GM23338 (cell line): ENCODE measurements at regions not wholly inside any gene's neighbourhood (a gene's known extent, or its start where the extent isn't known, plus 50 kb on each side); places are given as distances from the start of the nearest gene placed in this dataset.
A peak's percentile ranks its signal among the peaks of the same experiment; 100 is the strongest.

Experiments
- ATAC-seq: fragments of 200-7000 bp; cut with Tn5 transposase; 3 replicates; pipeline ENCODE4 v1.9.1; 2020
- DNase-seq: peaks from one replicate; pipeline ENCODE4 v3.0.0-alpha.2; 2015; ENCODE audit warnings: low spot score
- H2AFZ ChIP-seq: fragments of 200-600 bp; sonication (generic); 2 replicates; pipeline ENCODE4 v1.8.0; 2016; ENCODE audit warnings: antibody characterized with exemption, mild to moderate bottlenecking, moderate library complexity
- H3F3A ChIP-seq: fragments of 200-600 bp; sonication (generic); replicated peaks from 2 replicates; pipeline ENCODE4 v1.8.0; 2017; ENCODE audit warnings: antibody characterized with exemption, mixed run types, low read depth
- H3K27ac ChIP-seq: fragments of 200-600 bp; sonication (generic); 2 replicates; pipeline ENCODE4 v1.6.1; 2016; ENCODE audit warnings: low read depth
- H3K27me3 ChIP-seq: fragments of 200-600 bp; sonication (generic); 2 replicates; pipeline ENCODE4 v1.8.0; 2016; ENCODE audit warnings: mild to moderate bottlenecking, mixed run types, moderate library complexity; ENCODE audit not compliant: insufficient read depth
- H3K36me3 ChIP-seq: fragments of 200-600 bp; sonication (generic); 2 replicates; pipeline ENCODE4 v1.8.0; 2016; ENCODE audit warnings: mild to moderate bottlenecking; ENCODE audit not compliant: insufficient read depth
- H3K4me1 ChIP-seq: fragments of 200-600 bp; sonication (generic); 2 replicates; pipeline ENCODE4 v1.8.0; 2016; ENCODE audit warnings: mild to moderate bottlenecking, moderate library complexity; ENCODE audit not compliant: insufficient read depth
- H3K4me2 ChIP-seq: fragments of 200-600 bp; sonication (generic); 2 replicates; pipeline ENCODE4 v1.7.1; 2017; ENCODE audit warnings: mixed run types
- H3K4me3 ChIP-seq: fragments of 200-600 bp; sonication (generic); 2 replicates; pipeline ENCODE4 v1.6.1; 2016; ENCODE audit warnings: mixed run types
- H3K79me2 ChIP-seq: fragments of 200-600 bp; sonication (generic); replicated peaks from 2 replicates; pipeline ENCODE4 v1.8.0; 2017; ENCODE audit warnings: mild to moderate bottlenecking; ENCODE audit not compliant: insufficient read depth
- H3K9me2 ChIP-seq: fragments of 200-600 bp; sonication (generic); 2 replicates; pipeline ENCODE4 v1.8.0; 2017; ENCODE audit not compliant: insufficient read depth
- H4K20me1 ChIP-seq: fragments of 200-600 bp; sonication (generic); replicated peaks from 2 replicates; pipeline ENCODE4 v1.8.0; 2017; ENCODE audit warnings: mild to moderate bottlenecking; ENCODE audit not compliant: insufficient read depth
- H3K27ac Mint-ChIP-seq: 2 replicates; pipeline ENCODE4 v1.8.0; 2020; ENCODE audit warnings: inconsistent platforms, mild to moderate bottlenecking, moderate library complexity, mixed read lengths
- H3K27me3 Mint-ChIP-seq: 3 replicates; pipeline ENCODE4 v1.8.0; 2022; ENCODE audit warnings: low read depth, mild to moderate bottlenecking, moderate library complexity, mixed read lengths, inconsistent platforms; ENCODE audit not compliant: insufficient read depth, poor library complexity
- H3K36me3 Mint-ChIP-seq: 3 replicates; pipeline ENCODE4 v1.8.0; 2021; ENCODE audit warnings: low read depth, mild to moderate bottlenecking, inconsistent platforms, moderate library complexity, mixed read lengths
- H3K4me1 Mint-ChIP-seq: 3 replicates; pipeline ENCODE4 v1.8.0; 2020; ENCODE audit warnings: mild to moderate bottlenecking, inconsistent platforms, mixed read lengths
- H3K4me3 Mint-ChIP-seq: 3 replicates; pipeline ENCODE4 v1.8.0; 2021; ENCODE audit warnings: moderate library complexity, mild to moderate bottlenecking, inconsistent platforms, mixed read lengths
- H3K9me3 Mint-ChIP-seq: 3 replicates; pipeline ENCODE4 v1.8.0; 2020; ENCODE audit warnings: moderate library complexity, mild to moderate bottlenecking, inconsistent platforms, mixed read lengths
- CREB1 ChIP-seq: fragments of 250-450 bp; sonication (Bioruptor Pico); IDR thresholded peaks from 2 replicates; pipeline ENCODE4 v1.5.0; 2020; ENCODE audit warnings: low read depth, mild to moderate bottlenecking, moderate library complexity
- ETS1 ChIP-seq: IDR thresholded peaks from 2 replicates; pipeline ENCODE4 v1.6.1; 2016; ENCODE audit warnings: antibody characterized with exemption
- EZH2 ChIP-seq: fragments of 200-600 bp; sonication (generic); IDR thresholded peaks from one replicate; pipeline ENCODE4 v1.8.0; 2017; ENCODE audit warnings: antibody characterized with exemption, mild to moderate bottlenecking, low read depth; ENCODE audit not compliant: unreplicated experiment
- EZH2phosphoT487 ChIP-seq: fragments of 200-600 bp; sonication (generic); IDR thresholded peaks from one replicate; pipeline ENCODE4 v1.8.1; 2018; ENCODE audit warnings: antibody characterized with exemption; ENCODE audit not compliant: unreplicated experiment
- POLR2AphosphoS5 ChIP-seq: IDR thresholded peaks from 2 replicates; pipeline ENCODE4 v1.6.1; 2016; ENCODE audit warnings: antibody characterized with exemption, low read depth
- REST ChIP-seq: IDR thresholded peaks from one replicate; pipeline ENCODE4 v1.6.1; 2018; ENCODE audit warnings: antibody characterized with exemption; ENCODE audit not compliant: unreplicated experiment
- ZNF331 ChIP-seq: fragments of 250-450 bp; sonication (Bioruptor Pico); IDR thresholded peaks from 2 replicates; pipeline ENCODE4 v1.5.0; 2020; ENCODE audit warnings: low read depth, mild to moderate bottlenecking, moderate library complexity
- TF ChIP-seq, protein P1 (sequence below), 2 experiments: fragments of 200-600 bp in 1 of 2; sonication (generic) in 1 of 2; conservative IDR thresholded peaks; 2 replicates each; pipeline versions ENCODE4 v1.5.1 to v1.6.1; 2016 to 2017; ENCODE audit warnings: antibody characterized with exemption in 2 of 2, low read depth in 2 of 2, mild to moderate bottlenecking in 2 of 2, moderate library complexity in 1 of 2

DNA sequence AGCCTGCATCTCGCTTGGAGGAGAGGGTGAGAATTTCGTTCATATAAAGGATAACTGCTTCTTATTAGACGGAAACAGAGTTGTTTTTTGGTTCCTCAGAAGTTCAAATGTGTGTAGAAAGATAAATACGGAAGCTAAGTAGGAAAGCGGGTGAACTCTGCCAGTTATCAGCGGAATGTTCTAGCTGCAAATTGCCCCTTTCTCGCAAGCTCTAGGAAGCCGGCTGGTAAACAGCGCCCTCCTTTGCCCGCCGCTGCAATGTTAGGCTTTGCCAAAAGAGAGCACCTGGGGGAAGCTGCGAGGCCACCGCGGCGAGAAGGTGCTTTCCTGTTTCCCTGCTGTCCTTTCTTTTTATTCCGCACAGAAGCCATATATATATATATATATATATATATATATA is 67.0 kb downstream of the IGLL5 start:
- Mint-ChIP-seq H3K9me3 (no peaks in the 10 kb centered on the region; the same call in 2 of the 3 replicates), H3K36me3 (no peaks in the 10 kb centered on the region), H3K27me3 (peaks cover 37% of the 10 kb centered on the region), H3K27ac (no peak overlapping the region), H3K4me1 (peaks cover 5% of the 10 kb centered on the region; the same call in 2 of the 3 replicates), H3K4me3 (no peak overlapping the region)
- H4K20me1 ChIP-seq, result no peaks in the 10 kb centered on the region
- no peak overlapping the region for H3K4me2 ChIP-seq
- H3K4me3 ChIP-seq, result no peak overlapping the region
- H3K9me2 ChIP-seq, result 0 out of 2 replicates have a peak, but pooled peaks cover 2% of the 10 kb centered on the region
- DNase-seq, result peak; percentile 81
- no peaks in the 10 kb centered on the region for H3F3A ChIP-seq
- no peaks in the 10 kb centered on the region for H3K36me3 ChIP-seq
- peak; percentile 59 for ATAC-seq
- 0 out of 2 replicates have a peak, but pooled peaks cover 3% of the 10 kb centered on the region for H3K4me1 ChIP-seq
- 0 out of 2 replicates have a peak overlapping the region, but pooled peaks have one; percentile 50 for H2AFZ ChIP-seq
- TF ChIP-seq ETS1 (no peak), EZH2phosphoT487 (no peak)
- TF ChIP-seq, protein P1, sequence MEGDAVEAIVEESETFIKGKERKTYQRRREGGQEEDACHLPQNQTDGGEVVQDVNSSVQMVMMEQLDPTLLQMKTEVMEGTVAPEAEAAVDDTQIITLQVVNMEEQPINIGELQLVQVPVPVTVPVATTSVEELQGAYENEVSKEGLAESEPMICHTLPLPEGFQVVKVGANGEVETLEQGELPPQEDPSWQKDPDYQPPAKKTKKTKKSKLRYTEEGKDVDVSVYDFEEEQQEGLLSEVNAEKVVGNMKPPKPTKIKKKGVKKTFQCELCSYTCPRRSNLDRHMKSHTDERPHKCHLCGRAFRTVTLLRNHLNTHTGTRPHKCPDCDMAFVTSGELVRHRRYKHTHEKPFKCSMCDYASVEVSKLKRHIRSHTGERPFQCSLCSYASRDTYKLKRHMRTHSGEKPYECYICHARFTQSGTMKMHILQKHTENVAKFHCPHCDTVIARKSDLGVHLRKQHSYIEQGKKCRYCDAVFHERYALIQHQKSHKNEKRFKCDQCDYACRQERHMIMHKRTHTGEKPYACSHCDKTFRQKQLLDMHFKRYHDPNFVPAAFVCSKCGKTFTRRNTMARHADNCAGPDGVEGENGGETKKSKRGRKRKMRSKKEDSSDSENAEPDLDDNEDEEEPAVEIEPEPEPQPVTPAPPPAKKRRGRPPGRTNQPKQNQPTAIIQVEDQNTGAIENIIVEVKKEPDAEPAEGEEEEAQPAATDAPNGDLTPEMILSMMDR (conservative IDR thresholded peaks at IDR 0.05; ENCODE audit: low read depth in 2 of 2), result peak; percentile 69 to 75
- no peak overlapping the region for H3K27ac ChIP-seq
- H3K27me3 ChIP-seq, result peaks cover 79% of the 10 kb centered on the region
- no peaks in the 10 kb centered on the region for H3K79me2 ChIP-seq

DNA sequence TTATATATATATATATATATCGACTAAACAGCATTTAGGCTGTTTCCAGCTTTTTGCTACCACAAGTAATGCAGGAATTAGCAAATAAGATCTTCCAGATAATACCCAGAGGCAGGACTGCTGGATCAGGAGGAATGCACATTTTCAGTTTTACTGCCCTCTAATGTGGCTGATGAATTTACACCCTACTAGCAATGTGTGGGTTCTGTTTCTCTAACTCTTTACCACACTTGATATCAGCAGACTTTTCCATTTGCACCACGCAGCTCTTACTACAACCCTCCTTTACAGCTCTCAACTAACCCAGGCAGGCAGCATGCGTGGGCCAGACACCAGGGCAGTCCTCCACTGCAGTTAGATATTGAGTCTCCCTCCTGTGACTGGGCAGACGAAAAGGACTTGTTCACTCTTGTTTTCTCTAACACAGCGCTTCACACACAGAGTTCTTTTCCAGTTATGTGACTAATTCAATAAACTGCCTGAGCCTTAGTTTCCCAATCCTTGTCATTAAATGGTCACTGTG is 67.7 kb downstream of the IGLL5 start:
- Histone ChIP-seq H3K36me3 (no peaks in the 10 kb centered on the region), H3F3A (no peaks in the 10 kb centered on the region), H3K27ac (no peak overlapping the region), H3K4me2 (no peak overlapping the region), H3K4me3 (no peak overlapping the region), H3K79me2 (no peaks in the 10 kb centered on the region), H3K4me1 (0 out of 2 replicates have a peak, but pooled peaks cover 4% of the 10 kb centered on the region), H3K27me3 (peaks cover 72% of the 10 kb centered on the region), H3K9me2 (0 out of 2 replicates have a peak, but pooled peaks cover 2% of the 10 kb centered on the region), H2AFZ (no peak overlapping the region), H4K20me1 (no peaks in the 10 kb centered on the region)
- H3K36me3 Mint-ChIP-seq, result no peaks in the 10 kb centered on the region
- H3K4me1 Mint-ChIP-seq, result peaks cover 9% of the 10 kb centered on the region; the same call in 2 of the 3 replicates
- no peak overlapping the region for H3K27ac Mint-ChIP-seq
- no peaks in the 10 kb centered on the region; the same call in 2 of the 3 replicates for H3K9me3 Mint-ChIP-seq
- ATAC-seq (no peak), DNase-seq (no peak)
- H3K27me3 Mint-ChIP-seq, result peaks cover 37% of the 10 kb centered on the region
- H3K4me3 Mint-ChIP-seq, result no peak overlapping the region
- no peak for TF ChIP-seq ZNF331 (CRISPR knock-in tag)
- TF ChIP-seq CREB1 (CRISPR knock-in tag), result no peak
- TF ChIP-seq POLR2AphosphoS5, result no peak
- TF ChIP-seq REST, result no peak
- TF ChIP-seq EZH2, result no peak
